Mesothelial cell of epicardium (in vitro differentiated cells): ENCODE measurements at regions not wholly inside any gene's neighbourhood (a gene's known extent, or its start where the extent isn't known, plus 50 kb on each side); places are given as distances from the start of the nearest gene placed in this dataset.

Experiments used
- DNase-seq, 2 experiments: peaks; one replicate each; pipeline ENCODE4 v3.0.0; 2021; ENCODE audit warnings: low spot score in 2 of 2; ENCODE audit not compliant: unreplicated experiment in 2 of 2
- H3K27ac Mint-ChIP-seq: 2 replicates; pipeline ENCODE4 v1.8.0; 2021; ENCODE audit warnings: mixed read lengths
- H3K27me3 Mint-ChIP-seq: 2 replicates; pipeline ENCODE4 v1.8.0; 2021; ENCODE audit warnings: low read depth, mixed read lengths
- H3K36me3 Mint-ChIP-seq: 2 replicates; pipeline ENCODE4 v1.8.0; 2021; ENCODE audit warnings: mixed read lengths
- H3K4me1 Mint-ChIP-seq: 2 replicates; pipeline ENCODE4 v1.8.0; 2021; ENCODE audit warnings: mixed read lengths
- H3K4me3 Mint-ChIP-seq: 2 replicates; pipeline ENCODE4 v1.8.0; 2021; ENCODE audit warnings: mild to moderate bottlenecking, moderate library complexity, mixed read lengths
- H3K9me3 Mint-ChIP-seq: 2 replicates; pipeline ENCODE4 v1.8.0; 2021; ENCODE audit warnings: mixed read lengths
- CTCF ChIP-seq: fragments of 200-600 bp; sonication (generic); IDR thresholded peaks from one replicate; pipeline ENCODE4 v1.5.0; 2021; ENCODE audit warnings: antibody characterized with exemption; ENCODE audit not compliant: unreplicated experiment

- H3K4me3 Mint-ChIP-seq, result no peak overlapping the region
- no peak overlapping the region for H3K27ac Mint-ChIP-seq
- DNase-seq, result no peak
- TF ChIP-seq CTCF, result no peak
- no peaks in the 10 kb centered on the region for H3K27me3 Mint-ChIP-seq
- H3K9me3 Mint-ChIP-seq, result peaks cover 49% of the 10 kb centered on the region
- H3K4me1 Mint-ChIP-seq, result no peaks in the 10 kb centered on the region
- peaks cover 4% of the 10 kb centered on the region for H3K36me3 Mint-ChIP-seq
Observed at GRCh38 chr22:47398921-47399790, 636.7 kb downstream of the TBC1D22A start.

GRCh38 chr22:47398491-47398890 is 636.0 kb downstream of the TBC1D22A start:
- peaks cover 48% of the 10 kb centered on the region for H3K9me3 Mint-ChIP-seq
- H3K4me1 Mint-ChIP-seq, result no peaks in the 10 kb centered on the region
- no peaks in the 10 kb centered on the region for H3K27me3 Mint-ChIP-seq
- H3K27ac Mint-ChIP-seq, result no peak overlapping the region
- peaks cover 4% of the 10 kb centered on the region for H3K36me3 Mint-ChIP-seq
- no peak for TF ChIP-seq CTCF
- DNase-seq, result no peak
- H3K4me3 Mint-ChIP-seq, result no peak overlapping the region

- Mint-ChIP-seq H3K36me3 (peaks cover 4% of the 10 kb centered on the region), H3K4me3 (no peak overlapping the region), H3K9me3 (peaks cover 44% of the 10 kb centered on the region), H3K27me3 (no peaks in the 10 kb centered on the region), H3K27ac (no peak overlapping the region), H3K4me1 (no peaks in the 10 kb centered on the region)
- no peak for DNase-seq
- TF ChIP-seq CTCF, result no peak
Observed at GRCh38 chr22:47397673-47398072, 635.2 kb downstream of the TBC1D22A start.

GRCh38 chr22:47396515-47396914 is 634.1 kb downstream of the TBC1D22A start:
- H3K36me3 Mint-ChIP-seq, result peaks cover 4% of the 10 kb centered on the region
- H3K4me1 Mint-ChIP-seq, result no peaks in the 10 kb centered on the region
- no peaks in the 10 kb centered on the region for H3K27me3 Mint-ChIP-seq
- peaks cover 37% of the 10 kb centered on the region for H3K9me3 Mint-ChIP-seq
- no peak overlapping the region for H3K4me3 Mint-ChIP-seq
- TF ChIP-seq CTCF, result no peak
- H3K27ac Mint-ChIP-seq, result no peak overlapping the region
- no peak for DNase-seq

GRCh38 chr22:47396105-47396504 is 633.7 kb downstream of the TBC1D22A start:
- TF ChIP-seq CTCF, result no peak
- Mint-ChIP-seq H3K4me1 (no peaks in the 10 kb centered on the region), H3K4me3 (no peak overlapping the region), H3K36me3 (peaks cover 4% of the 10 kb centered on the region), H3K27ac (no peak overlapping the region), H3K27me3 (no peaks in the 10 kb centered on the region), H3K9me3 (peaks cover 37% of the 10 kb centered on the region)
- no peak for DNase-seq

- DNase-seq, result no peak
Observed at GRCh38 chr22:47395481-47395880, 633.0 kb downstream of the TBC1D22A start.

More at GRCh38 chr22:47395481-47395880, 633.0 kb downstream of the TBC1D22A start:
- H3K9me3 Mint-ChIP-seq, result peaks cover 40% of the 10 kb centered on the region
- H3K36me3 Mint-ChIP-seq, result peaks cover 4% of the 10 kb centered on the region
- H3K27me3 Mint-ChIP-seq, result no peaks in the 10 kb centered on the region
- no peak overlapping the region for H3K4me3 Mint-ChIP-seq
- no peak overlapping the region for H3K27ac Mint-ChIP-seq
- no peak for TF ChIP-seq CTCF
- H3K4me1 Mint-ChIP-seq, result no peaks in the 10 kb centered on the region
